Stimulated activated CD4-positive, alpha-beta T cell treated with anti-CD3 and anti-CD28 coated beads, Interleukin-15, amount 100 ng/mL, for 1 hour (primary cell): ENCODE measurements at regions not wholly inside any gene's neighbourhood (a gene's known extent, or its start where the extent isn't known, plus 50 kb on each side); places are given as distances from the start of the nearest gene placed in this dataset.

Source experiments
- DNase-seq, 2 donors: peaks; one replicate each; pipeline ENCODE4 v3.0.0-alpha.2; 2020; ENCODE audit warnings: low read depth in 1 of 2, low spot score in 1 of 2

DNA sequence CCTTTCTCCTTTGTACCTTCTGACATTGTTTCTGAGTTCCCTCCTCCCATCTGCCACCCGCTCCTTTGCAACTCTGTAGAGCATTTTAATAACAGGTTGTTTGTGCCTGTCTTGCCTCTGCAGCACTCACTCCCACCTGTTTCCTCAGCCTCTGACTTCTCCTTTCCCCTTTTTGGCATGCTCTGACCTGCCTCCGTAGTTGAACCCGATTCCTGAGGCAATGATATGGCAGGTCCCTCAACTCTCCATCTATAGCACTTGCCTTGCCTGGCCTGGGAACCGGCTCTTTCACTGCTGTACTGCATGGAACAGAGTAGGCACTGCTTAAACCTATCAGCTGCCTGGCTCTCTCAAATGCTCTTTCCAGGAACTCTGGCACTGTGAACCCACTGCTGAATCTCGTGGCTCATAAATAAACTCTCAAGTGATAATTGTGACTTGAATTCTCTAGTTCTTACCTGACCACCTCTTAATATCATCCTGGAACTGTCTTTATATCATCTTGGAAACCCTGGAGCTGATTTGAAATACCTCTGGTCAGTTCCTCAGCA lies 50.3 kb downstream of the UTRN start:
- no peak for DNase-seq

- DNase-seq, result no peak
These were observed 50.8 kb downstream of the UTRN start for GRCh38 chr6:144335914-144336313.

GRCh38 chr6:144336900-144337299 lies 51.8 kb downstream of the UTRN start:
- DNase-seq, result no peak

GRCh38 chr6:144338474-144338873 lies 53.3 kb downstream of the UTRN start:
- no peak for DNase-seq

GRCh38 chr6:144338951-144339700 lies 54.0 kb downstream of the UTRN start:
- no peak for DNase-seq

DNA sequence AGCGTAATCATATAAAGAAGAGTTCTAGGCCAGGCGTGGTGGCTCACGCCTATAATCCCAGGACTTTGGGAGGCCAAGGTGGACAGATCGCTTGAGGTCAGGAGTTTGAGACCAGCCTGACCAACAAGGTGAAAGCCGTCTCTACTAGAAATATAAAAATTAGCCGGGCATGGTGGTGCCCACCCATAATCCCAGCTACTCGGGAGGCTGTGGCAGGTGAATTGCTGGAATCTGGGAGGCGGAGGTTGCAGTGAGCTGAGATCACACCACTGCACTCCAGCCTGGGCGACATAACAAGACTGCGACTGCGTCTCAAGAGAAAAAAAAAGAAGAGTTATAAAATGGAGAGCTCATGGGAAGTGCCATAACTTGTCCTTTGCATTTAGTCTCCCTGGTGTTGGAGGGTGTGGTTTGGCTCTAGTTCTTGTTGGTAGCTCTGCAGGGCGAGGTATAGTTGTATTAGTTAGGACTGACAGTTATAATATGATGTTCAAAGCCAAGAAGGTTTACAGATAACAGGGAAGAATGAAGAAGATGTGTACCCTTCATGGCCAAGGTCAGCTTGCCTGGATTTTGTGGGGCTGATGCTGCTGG lies 54.8 kb downstream of the UTRN start:
- no peak for DNase-seq

- DNase-seq, result no peak
These were observed 55.6 kb downstream of the UTRN start for GRCh38 chr6:144340541-144341371.

- no peak for DNase-seq
These were observed 56.8 kb downstream of the UTRN start for GRCh38 chr6:144341831-144342527.

GRCh38 chr6:144343701-144344428 lies 58.7 kb downstream of the UTRN start:
- DNase-seq, result no peak

DNA sequence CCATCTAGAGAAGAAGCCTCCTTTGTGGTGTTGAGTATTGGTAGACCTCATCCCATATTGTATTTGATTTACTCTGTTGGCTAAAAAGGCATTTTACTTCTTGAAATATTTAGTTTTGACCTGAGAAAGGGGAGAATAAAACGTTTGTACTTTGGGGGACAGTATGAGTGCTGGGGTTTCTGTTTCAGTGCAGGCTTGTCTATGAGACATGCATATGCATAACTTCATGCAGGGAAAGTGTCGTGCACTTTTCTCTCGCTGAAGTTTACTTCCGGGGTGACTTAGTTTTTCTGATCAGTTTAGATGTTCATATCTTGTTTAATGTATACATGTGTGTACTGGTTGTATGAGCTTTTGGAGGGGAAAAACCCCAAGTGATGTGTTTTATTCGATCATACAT lies 59.5 kb downstream of the UTRN start:
- DNase-seq, result no peak

DNA sequence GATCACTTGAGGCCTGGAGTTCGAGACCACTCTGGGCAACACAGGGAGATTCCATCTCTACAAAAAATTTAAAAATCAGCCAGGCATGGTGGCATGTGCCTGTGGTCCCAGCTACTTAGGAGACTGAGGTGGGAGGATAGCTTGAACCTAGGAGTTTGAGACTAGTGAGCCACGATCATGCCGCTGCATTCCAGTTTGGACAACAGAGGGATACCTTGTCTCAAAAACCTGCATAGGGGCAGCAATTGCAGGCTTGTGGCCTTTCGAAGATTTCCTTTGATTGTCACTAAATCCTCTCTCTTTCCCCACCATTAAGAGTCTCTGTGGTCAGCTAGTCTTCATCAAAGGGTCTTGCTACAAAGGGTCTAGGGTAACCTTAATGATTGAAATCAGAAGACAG lies 60.3 kb downstream of the UTRN start:
- no peak for DNase-seq

- DNase-seq, result no peak
These were observed 61.7 kb downstream of the UTRN start for GRCh38 chr6:144346719-144347447.

- DNase-seq, result no peak
These were observed 62.3 kb downstream of the UTRN start for GRCh38 chr6:144347448-144347759.

GRCh38 chr6:144347933-144348332 lies 62.8 kb downstream of the UTRN start:
- no peak for DNase-seq

DNA sequence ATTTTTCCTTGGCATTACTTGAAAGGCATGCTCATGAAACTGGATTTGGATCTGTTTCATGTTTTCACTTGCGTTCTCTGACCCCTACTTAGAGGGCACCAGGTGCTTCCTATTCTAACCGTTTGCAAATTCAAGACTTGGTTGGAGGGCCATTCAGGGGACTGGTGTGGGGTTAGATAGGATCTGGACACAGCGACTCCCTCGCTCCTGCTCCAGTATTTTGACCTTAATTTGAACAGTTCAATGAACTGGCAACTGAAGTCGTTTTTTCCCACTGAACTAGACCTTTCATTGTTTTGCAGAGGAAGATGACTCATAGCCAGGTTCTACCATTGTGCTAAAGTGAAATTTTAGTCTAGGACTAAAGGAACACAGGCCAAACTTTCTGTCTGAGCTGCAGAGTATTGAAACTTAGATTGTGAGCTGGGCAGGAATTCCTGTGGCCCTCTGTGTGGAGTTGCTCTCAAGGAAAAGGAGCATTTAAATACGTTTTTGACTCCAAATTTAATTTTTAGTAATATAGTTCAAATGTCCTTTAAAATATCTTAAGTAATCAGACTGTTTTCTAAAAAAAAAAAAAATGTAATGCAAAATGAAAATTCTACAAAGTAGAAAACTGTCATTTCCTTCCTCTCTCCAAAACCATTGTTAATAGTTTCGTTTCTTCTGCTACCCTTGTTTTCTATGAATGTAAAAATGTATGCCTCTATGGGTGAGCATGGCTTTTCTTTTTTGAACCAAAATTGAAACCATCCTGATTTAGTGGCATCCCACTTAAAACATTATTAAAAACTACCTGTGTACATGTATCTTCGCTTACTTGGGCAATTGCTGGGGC lies 64.8 kb downstream of the UTRN start:
- DNase-seq, result no peak

DNA sequence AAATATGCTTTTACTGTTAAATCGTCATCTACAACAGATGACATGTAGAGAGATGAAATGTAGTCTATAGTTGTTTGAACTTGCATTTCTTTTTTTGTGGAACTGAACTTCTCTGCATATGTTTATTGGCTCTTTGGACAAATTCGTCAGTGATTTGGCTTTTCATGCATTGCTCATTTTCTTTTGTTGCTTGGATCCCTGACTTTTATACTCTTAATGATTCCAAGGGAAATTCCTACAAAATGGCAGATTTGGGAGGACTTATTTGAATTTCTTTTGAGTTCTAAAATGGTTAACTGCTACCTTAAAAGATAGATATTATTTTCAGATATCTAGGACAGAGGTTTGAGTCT lies 65.4 kb downstream of the UTRN start:
- no peak for DNase-seq

GRCh38 chr6:144351379-144352127 lies 66.4 kb downstream of the UTRN start:
- no peak for DNase-seq

GRCh38 chr6:144352331-144352730 lies 67.2 kb downstream of the UTRN start:
- no peak for DNase-seq
